ENCODE measurements at regions not wholly inside any gene's neighbourhood (a gene's known extent, or its start where the extent isn't known, plus 50 kb on each side); places are given as distances from the start of the nearest gene placed in this dataset.

DNA sequence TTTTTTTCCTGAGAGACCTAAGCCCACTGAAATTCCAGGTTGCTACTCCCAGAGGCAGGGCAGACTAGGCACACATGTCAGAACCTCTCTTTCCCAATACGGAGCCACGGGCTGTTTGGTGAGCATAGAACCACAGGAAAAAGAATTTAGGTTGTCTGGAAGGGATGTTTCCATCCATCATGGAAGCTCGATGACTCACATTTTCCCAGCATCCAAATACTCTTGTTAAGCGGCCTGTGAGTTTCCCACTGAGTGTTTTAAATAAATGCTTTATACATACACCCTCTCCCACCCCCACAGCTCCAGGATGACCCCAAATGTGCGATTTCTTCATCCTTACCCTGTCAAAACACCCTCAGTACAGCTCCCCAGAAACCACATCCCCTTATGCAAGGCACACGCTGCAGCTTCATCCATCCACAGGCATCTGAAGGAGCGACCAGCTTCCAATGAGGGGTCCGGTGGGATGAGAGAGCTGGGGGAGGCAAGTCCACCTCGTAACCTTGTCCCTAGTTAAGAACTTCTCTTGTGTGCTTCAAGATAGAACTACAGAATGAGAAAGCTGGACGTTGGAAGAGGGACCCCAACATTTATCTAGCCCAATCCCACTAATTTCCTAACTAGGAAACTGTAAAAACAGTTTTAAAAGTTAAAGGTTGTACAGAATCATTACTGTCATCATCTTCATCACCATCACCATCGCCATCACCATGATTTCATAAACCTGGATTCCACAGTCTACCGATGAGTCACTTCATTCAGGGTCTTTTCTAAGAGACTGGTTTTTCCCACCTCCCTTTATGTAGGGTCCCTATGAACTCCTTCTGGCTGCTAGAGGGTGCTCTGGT lies 63.5 kb upstream of the FZD7 start:
- DNase-seq: no peak
- intact Hi-C loops (cut with DNase I): no loop called here
- 75 to 82% (median 79%) methylated on average over 12 of the region's 12 CpGs for WGBS, 4 donors

DNA sequence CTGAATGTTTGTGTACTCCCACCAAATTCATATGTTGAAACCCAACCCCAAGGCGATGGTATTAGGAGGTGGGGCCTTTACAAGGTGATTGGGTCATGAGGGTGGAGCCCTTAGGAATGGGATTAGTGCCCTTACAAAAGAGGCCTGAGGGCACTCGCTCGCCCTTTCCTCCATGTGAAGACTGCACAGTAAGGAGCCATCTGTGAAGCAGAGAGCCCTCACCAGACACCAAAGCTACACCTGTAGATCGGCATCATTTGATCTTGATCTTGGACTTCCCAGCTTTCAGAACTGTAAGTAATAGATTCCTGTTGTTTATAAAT lies 62.9 kb upstream of the FZD7 start:
- intact Hi-C loops (cut with DNase I): no loop called here
- no peak for TF ChIP-seq POLR2A (IDR thresholded peaks at IDR 0.05)
- TF ChIP-seq, protein P1, sequence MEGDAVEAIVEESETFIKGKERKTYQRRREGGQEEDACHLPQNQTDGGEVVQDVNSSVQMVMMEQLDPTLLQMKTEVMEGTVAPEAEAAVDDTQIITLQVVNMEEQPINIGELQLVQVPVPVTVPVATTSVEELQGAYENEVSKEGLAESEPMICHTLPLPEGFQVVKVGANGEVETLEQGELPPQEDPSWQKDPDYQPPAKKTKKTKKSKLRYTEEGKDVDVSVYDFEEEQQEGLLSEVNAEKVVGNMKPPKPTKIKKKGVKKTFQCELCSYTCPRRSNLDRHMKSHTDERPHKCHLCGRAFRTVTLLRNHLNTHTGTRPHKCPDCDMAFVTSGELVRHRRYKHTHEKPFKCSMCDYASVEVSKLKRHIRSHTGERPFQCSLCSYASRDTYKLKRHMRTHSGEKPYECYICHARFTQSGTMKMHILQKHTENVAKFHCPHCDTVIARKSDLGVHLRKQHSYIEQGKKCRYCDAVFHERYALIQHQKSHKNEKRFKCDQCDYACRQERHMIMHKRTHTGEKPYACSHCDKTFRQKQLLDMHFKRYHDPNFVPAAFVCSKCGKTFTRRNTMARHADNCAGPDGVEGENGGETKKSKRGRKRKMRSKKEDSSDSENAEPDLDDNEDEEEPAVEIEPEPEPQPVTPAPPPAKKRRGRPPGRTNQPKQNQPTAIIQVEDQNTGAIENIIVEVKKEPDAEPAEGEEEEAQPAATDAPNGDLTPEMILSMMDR (IDR thresholded peaks at IDR 0.05): no peak
- H3K9me3 ChIP-seq: no peaks in the 10 kb centered on the region
- ATAC-seq (no peak), DNase-seq (no peak)
- peaks cover 0 to 18% (median 0%) of the 10 kb centered on the region in 12 donors for H3K4me1 ChIP-seq
- no peak overlapping the region for H3K27ac ChIP-seq
- no peaks in the 10 kb centered on the region for H3K36me3 ChIP-seq
- H3K27me3 ChIP-seq: no peaks in the 10 kb centered on the region
- H3K4me3 ChIP-seq: no peak overlapping the region
- WGBS, 4 donors: 92 to 94% (median 92%) methylated on average over 4 of the region's 4 CpGs

More for the DNA sequence above, 63.5 kb upstream of the FZD7 start:
- no peaks in the 10 kb centered on the region for H3K27me3 ChIP-seq
- ATAC-seq: no peak
- H3K4me1 ChIP-seq: peaks cover 0 to 18% (median 0%) of the 10 kb centered on the region in 12 donors
- no peak overlapping the region for H3K4me3 ChIP-seq
- TF ChIP-seq, protein P1 (IDR thresholded peaks at IDR 0.05): no peak
- no peak for TF ChIP-seq POLR2A (IDR thresholded peaks at IDR 0.05)
- no peaks in the 10 kb centered on the region for H3K9me3 ChIP-seq
- no peaks in the 10 kb centered on the region for H3K36me3 ChIP-seq
- no peak overlapping the region for H3K27ac ChIP-seq

DNA sequence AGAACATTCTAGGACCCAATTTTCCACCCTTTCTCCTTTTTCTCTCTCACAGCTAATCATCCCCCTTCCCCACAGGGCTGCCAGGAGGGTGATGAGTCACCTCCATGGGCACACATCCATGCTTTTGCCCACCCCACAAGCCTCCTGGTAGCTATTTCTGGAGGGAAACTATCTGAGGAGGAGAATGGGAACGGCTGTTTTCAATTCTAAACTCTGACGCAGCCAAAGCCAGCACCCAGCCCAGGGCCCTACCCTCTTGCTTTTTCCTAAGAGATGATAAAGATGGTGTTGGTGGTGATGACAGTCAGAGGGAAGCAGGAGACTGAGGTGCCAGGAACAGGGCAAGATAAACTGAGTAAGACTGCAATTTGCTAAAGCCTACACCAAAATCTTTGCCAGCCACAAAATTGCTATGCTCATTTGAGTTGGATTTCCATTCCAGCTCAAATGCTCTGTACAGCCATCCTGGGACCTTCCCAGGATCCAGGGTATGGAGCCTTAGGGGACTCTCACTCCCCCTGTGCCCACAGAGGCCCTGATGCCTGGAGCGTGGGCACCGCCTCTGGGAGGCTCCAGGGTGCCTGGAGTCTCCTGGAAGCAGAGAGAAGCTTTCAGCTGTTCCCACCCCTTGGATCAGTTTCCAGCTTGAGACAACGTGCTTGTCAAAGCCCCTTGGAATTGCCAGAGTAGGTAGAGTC lies 62.0 kb upstream of the FZD7 start:
- peak overlapping the region in 2 of 12 donors; percentile 8 to 37 for H3K27ac ChIP-seq
- 51 to 67% (median 59%) methylated on average over 5 of the region's 5 CpGs for WGBS, 4 donors
- no peak for TF ChIP-seq POLR2A (IDR thresholded peaks at IDR 0.05)
- TF ChIP-seq, protein P1 (IDR thresholded peaks at IDR 0.05): no peak
- H3K9me3 ChIP-seq: no peaks in the 10 kb centered on the region
- H3K36me3 ChIP-seq: no peaks in the 10 kb centered on the region
- peak in 3 of 5 donors; percentile 20 to 36 (median 25) for DNase-seq
- H3K4me3 ChIP-seq: no peak overlapping the region
- H3K4me1 ChIP-seq: peaks cover 0 to 18% (median 0%) of the 10 kb centered on the region in 12 donors
- no peaks in the 10 kb centered on the region for H3K27me3 ChIP-seq
- intact Hi-C loops (cut with DNase I): no loop called here
- ATAC-seq: peak; percentile 59 to 84 (median 78)

DNA sequence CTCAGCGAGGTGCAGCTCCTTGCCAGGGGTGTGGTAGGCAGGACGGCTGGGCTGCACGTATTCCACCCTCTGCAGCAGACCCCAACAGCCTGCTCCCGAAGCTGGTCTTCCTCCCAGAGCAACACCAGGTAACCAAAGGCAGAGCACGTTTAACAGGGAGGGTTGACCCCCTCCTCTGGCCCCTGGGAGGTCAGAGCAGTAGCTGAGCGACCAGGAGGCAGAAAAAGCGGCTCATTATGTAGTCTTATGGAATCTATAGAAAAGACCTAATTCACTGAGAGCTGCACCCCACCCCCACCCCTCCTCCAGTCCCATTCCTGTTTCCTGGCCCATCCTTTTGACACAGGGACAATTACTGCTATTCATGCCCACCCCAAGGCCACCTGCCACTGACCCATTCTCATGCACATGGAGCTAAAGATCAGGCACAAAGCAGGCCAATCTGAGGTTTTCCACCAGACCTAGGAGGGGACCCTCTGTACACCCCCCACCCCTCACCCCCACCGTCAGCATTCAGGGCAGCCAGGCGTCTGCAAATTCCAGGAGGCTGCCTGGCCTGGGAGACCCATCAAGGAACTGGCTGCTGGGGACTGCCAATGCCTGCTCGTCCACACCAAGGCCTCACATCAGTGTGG lies 60.9 kb upstream of the FZD7 start:
- Histone ChIP-seq H3K27ac (no peak overlapping the region), H3K9me3 (no peaks in the 10 kb centered on the region), H3K4me3 (no peak overlapping the region), H3K27me3 (no peaks in the 10 kb centered on the region), H3K36me3 (no peaks in the 10 kb centered on the region), H3K4me1 (peaks cover 0 to 18% (median 0%) of the 10 kb centered on the region in 12 donors)
- WGBS, 4 donors: 58 to 95% (median 79%) methylated on average over 3 to 10 of the region's 10 CpGs
- no peak for ATAC-seq
- TF ChIP-seq POLR2A (IDR thresholded peaks at IDR 0.05): no peak
- TF ChIP-seq, protein P1 (IDR thresholded peaks at IDR 0.05): no peak
- no peak for DNase-seq
- intact Hi-C loops (cut with DNase I): no loop called here
